ENCODE measurements at regions not wholly inside any gene's neighbourhood (a gene's known extent, or its start where the extent isn't known, plus 50 kb on each side); places are given as distances from the start of the nearest gene placed in this dataset.

DNA sequence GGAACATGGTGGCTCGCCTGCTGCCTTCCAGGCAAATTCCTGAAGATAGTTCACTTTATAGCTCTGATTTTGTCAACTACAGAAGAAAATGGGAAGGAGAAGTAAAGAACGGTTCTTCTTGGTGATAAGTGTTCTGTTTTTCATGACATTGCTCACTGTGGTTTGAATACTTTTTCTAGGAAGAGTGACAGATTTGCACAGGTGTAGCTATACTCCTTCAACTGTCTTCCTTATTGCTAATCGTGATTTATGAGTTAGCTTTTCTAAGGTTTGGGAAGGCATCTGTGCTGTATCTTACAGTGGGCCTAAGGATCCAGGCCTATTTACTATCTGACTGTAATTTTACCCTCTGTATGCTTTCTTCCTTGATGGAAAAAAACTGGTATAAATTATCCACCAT, 405.6 kb downstream of the NDFIP2 start:
- ChIA-PET CTCF (no interaction called here), POLR2A (ENCODE audit: low non-redundant PET) (no interaction called here)
- H3K4me3 ChIP-seq (ENCODE audit: low read depth, low read length, poor library complexity, severe bottlenecking): no peak overlapping the region
- no peaks in the 10 kb centered on the region for H3K36me3 ChIP-seq (ENCODE audit: insufficient read depth, low read length, poor library complexity, severe bottlenecking)
- no peak for DNase-seq (ENCODE audit: low spot score)
- BruUV-seq (replicated peaks): no TSS peak
- no peak overlapping the region for H3K27ac ChIP-seq (ENCODE audit: low read depth, low read length, poor library complexity, severe bottlenecking)
- no peak for TF ChIP-seq EZH2 (IDR thresholded peaks at IDR 0.05; ENCODE audit: borderline replicate concordance, low read depth, low read length, poor library complexity, severe bottlenecking)
- TF ChIP-seq, protein P1, sequence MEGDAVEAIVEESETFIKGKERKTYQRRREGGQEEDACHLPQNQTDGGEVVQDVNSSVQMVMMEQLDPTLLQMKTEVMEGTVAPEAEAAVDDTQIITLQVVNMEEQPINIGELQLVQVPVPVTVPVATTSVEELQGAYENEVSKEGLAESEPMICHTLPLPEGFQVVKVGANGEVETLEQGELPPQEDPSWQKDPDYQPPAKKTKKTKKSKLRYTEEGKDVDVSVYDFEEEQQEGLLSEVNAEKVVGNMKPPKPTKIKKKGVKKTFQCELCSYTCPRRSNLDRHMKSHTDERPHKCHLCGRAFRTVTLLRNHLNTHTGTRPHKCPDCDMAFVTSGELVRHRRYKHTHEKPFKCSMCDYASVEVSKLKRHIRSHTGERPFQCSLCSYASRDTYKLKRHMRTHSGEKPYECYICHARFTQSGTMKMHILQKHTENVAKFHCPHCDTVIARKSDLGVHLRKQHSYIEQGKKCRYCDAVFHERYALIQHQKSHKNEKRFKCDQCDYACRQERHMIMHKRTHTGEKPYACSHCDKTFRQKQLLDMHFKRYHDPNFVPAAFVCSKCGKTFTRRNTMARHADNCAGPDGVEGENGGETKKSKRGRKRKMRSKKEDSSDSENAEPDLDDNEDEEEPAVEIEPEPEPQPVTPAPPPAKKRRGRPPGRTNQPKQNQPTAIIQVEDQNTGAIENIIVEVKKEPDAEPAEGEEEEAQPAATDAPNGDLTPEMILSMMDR (conservative IDR thresholded peaks at IDR 0.05; ENCODE audit: low read depth, low read length): no peak
- H3K27me3 ChIP-seq (replicated peaks; ENCODE audit: insufficient read depth, low read depth, low read length, poor library complexity): no peaks in the 10 kb centered on the region
- no peaks in the 10 kb centered on the region for H3K9me3 ChIP-seq (ENCODE audit: low read depth, low read length, poor library complexity, severe bottlenecking)
- intact Hi-C loops (cut with micrococcal nuclease; ENCODE audit: unreplicated experiment): no loop called here
- no peaks in the 10 kb centered on the region for H3K4me1 ChIP-seq (ENCODE audit: insufficient read depth, low read length, poor library complexity, severe bottlenecking)

DNA sequence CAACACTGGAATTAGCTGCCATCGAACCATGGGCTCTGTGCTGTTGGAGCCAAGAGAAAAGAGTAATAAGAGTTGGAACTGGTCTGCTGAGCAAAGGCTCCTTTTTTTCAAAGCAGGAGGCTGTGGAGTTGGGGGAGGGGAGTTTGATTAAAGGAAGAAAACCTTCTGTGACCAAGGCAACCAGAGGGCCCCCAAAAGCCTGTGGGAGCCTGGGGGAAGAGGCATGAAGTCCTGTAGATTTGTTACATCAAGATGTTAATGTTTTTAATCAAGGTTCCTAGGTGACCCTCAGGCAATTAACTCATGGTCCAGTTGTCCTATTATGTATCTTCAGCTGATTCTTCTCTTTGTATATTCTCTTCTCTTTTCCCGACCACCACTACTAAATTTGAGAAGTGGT, 403.9 kb downstream of the NDFIP2 start:
- H3K27me3 ChIP-seq (replicated peaks; ENCODE audit: insufficient read depth, low read depth, low read length, poor library complexity): no peaks in the 10 kb centered on the region
- H3K4me1 ChIP-seq (ENCODE audit: insufficient read depth, low read length, poor library complexity, severe bottlenecking): no peaks in the 10 kb centered on the region
- no peaks in the 10 kb centered on the region for H3K36me3 ChIP-seq (ENCODE audit: insufficient read depth, low read length, poor library complexity, severe bottlenecking)
- H3K9me3 ChIP-seq (ENCODE audit: low read depth, low read length, poor library complexity, severe bottlenecking): no peaks in the 10 kb centered on the region
- H3K4me3 ChIP-seq (ENCODE audit: low read depth, low read length, poor library complexity, severe bottlenecking): no peak overlapping the region
- CTCF ChIA-PET: no interaction called here
- POLR2A ChIA-PET (ENCODE audit: low non-redundant PET): no interaction called here
- H3K27ac ChIP-seq (ENCODE audit: low read depth, low read length, poor library complexity, severe bottlenecking): no peak overlapping the region
- DNase-seq (ENCODE audit: low spot score): no peak
- TF ChIP-seq, protein P1 (conservative IDR thresholded peaks at IDR 0.05; ENCODE audit: low read depth, low read length): no peak
- no peak for TF ChIP-seq EZH2 (IDR thresholded peaks at IDR 0.05; ENCODE audit: borderline replicate concordance, low read depth, low read length, poor library complexity, severe bottlenecking)
- intact Hi-C loops (cut with micrococcal nuclease; ENCODE audit: unreplicated experiment): no loop called here
- no TSS peak for BruUV-seq (replicated peaks)

DNA sequence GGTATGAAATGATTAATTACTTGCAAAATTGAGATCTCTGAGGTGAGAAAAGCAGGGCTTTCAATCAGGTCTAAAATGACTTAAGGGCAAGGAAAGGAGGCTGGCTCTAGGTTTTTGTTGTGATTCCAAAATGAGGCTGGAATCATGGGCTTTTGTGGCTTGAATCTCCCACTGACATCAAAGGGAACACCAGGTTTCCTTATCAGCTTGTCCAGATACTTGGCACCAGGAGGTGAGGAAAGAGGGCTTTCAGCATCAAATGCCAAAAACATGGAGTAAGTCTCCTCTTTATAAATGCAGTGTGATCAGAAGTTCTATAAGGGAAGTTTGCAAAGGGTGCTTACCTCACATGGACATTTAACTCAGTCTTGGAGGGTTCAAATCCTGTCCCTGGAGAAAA, 402.3 kb downstream of the NDFIP2 start:
- DNase-seq (ENCODE audit: low spot score): no peak
- no peak overlapping the region for H3K27ac ChIP-seq (ENCODE audit: low read depth, low read length, poor library complexity, severe bottlenecking)
- H3K36me3 ChIP-seq (ENCODE audit: insufficient read depth, low read length, poor library complexity, severe bottlenecking): no peaks in the 10 kb centered on the region
- no peaks in the 10 kb centered on the region for H3K9me3 ChIP-seq (ENCODE audit: low read depth, low read length, poor library complexity, severe bottlenecking)
- no peak for TF ChIP-seq EZH2 (IDR thresholded peaks at IDR 0.05; ENCODE audit: borderline replicate concordance, low read depth, low read length, poor library complexity, severe bottlenecking)
- TF ChIP-seq, protein P1 (conservative IDR thresholded peaks at IDR 0.05; ENCODE audit: low read depth, low read length): no peak
- H3K4me3 ChIP-seq (ENCODE audit: low read depth, low read length, poor library complexity, severe bottlenecking): no peak overlapping the region
- intact Hi-C loops (cut with micrococcal nuclease; ENCODE audit: unreplicated experiment): no loop called here
- H3K4me1 ChIP-seq (ENCODE audit: insufficient read depth, low read length, poor library complexity, severe bottlenecking): no peaks in the 10 kb centered on the region
- CTCF ChIA-PET: no interaction called here
- H3K27me3 ChIP-seq (replicated peaks; ENCODE audit: insufficient read depth, low read depth, low read length, poor library complexity): no peaks in the 10 kb centered on the region
- BruUV-seq (replicated peaks): no TSS peak
- POLR2A ChIA-PET (ENCODE audit: low non-redundant PET): no interaction called here
